K562 (cell line): ENCODE measurements at regions not wholly inside any gene's neighbourhood (a gene's known extent, or its start where the extent isn't known, plus 50 kb on each side); places are given as distances from the start of the nearest gene placed in this dataset.
A peak's percentile ranks its signal among the peaks of the same experiment; 100 is the strongest.

ENCODE experiments used
- ATF7 ChIP-seq: fragments of 450-650 bp; IDR thresholded peaks from 2 replicates; pipeline ENCODE4 v1.7.1; 2014; ENCODE audit warnings: mild to moderate bottlenecking, moderate library complexity
- C11orf30 ChIP-seq: fragments of 450-650 bp; IDR thresholded peaks from 2 replicates; pipeline ENCODE4 v1.6.1; 2016; ENCODE audit warnings: low read depth, mild to moderate bottlenecking
- DDX20 ChIP-seq: fragments of 450-650 bp; IDR thresholded peaks from 2 replicates; pipeline ENCODE4 v1.6.1; 2016; ENCODE audit warnings: missing genetic modification characterization, low read depth, mild to moderate bottlenecking, missing compliant biosample characterization, moderate library complexity
- EGR1 ChIP-seq: fragments of 450-650 bp; conservative IDR thresholded peaks from 2 replicates; pipeline ENCODE4 v1.6.1; 2017; ENCODE audit warnings: mild to moderate bottlenecking
- LEF1 ChIP-seq: fragments of 450-650 bp; IDR thresholded peaks from 2 replicates; pipeline ENCODE4 v1.6.1; 2016; ENCODE audit warnings: mild to moderate bottlenecking
- NFATC3 ChIP-seq: fragments of 450-650 bp; IDR thresholded peaks from 2 replicates; pipeline ENCODE4 v1.6.1; 2017; ENCODE audit warnings: mild to moderate bottlenecking
- NFE2 ChIP-seq: IDR thresholded peaks from 2 replicates; pipeline ENCODE4 v1.6.1; 2014; ENCODE audit warnings: antibody characterized with exemption, low read depth
- NONO ChIP-seq, 2 experiments: fragments of 200-400 bp in 1 of 2; fragments of 450-650 bp in 1 of 2; formaldehyde crosslinking in 1 of 2; IDR thresholded peaks; 2 replicates each; pipeline ENCODE4 v1.6.1; 2017; ENCODE audit warnings: low read depth in 2 of 2, mild to moderate bottlenecking in 2 of 2, moderate library complexity in 2 of 2, low read length in 1 of 2
- PCBP1 ChIP-seq: fragments of 200-400 bp; formaldehyde crosslinking; IDR thresholded peaks from 2 replicates; pipeline ENCODE4 v1.6.1; 2018; ENCODE audit warnings: mild to moderate bottlenecking, low read depth, low read length; ENCODE audit not compliant: poor library complexity, severe bottlenecking
- PTRF ChIP-seq: fragments of 450-650 bp; IDR thresholded peaks from 2 replicates; pipeline ENCODE4 v1.6.1; 2016; ENCODE audit warnings: mild to moderate bottlenecking, missing genetic modification characterization, missing compliant biosample characterization
- RBM14 ChIP-seq: fragments of 200-400 bp; formaldehyde crosslinking; IDR thresholded peaks from 2 replicates; pipeline ENCODE4 v1.6.1; 2018; ENCODE audit warnings: low read depth, mild to moderate bottlenecking, low read length, moderate library complexity, borderline replicate concordance; ENCODE audit not compliant: insufficient read depth
- RCOR1 ChIP-seq, 2 experiments: IDR thresholded peaks; 2 replicates each; pipeline ENCODE4 v1.6.1; 2012; ENCODE audit warnings: low read depth in 2 of 2, low read length in 2 of 2, borderline replicate concordance in 1 of 2, improper control_type of control experiment in 1 of 2
- SIX5 ChIP-seq, 2 experiments: IDR thresholded peaks; 2 replicates each; pipeline ENCODE4 v1.6.1; 2011; ENCODE audit warnings: low read length in 2 of 2, borderline replicate concordance in 1 of 2, low read depth in 1 of 2, mild to moderate bottlenecking in 1 of 2, moderate library complexity in 1 of 2; ENCODE audit not compliant: insufficient read depth in 1 of 2
- SMARCE1 ChIP-seq: fragments of 450-650 bp; IDR thresholded peaks from 2 replicates; pipeline ENCODE4 v1.7.1; 2016; ENCODE audit warnings: mild to moderate bottlenecking
- STAT5A ChIP-seq: IDR thresholded peaks from 2 replicates; pipeline ENCODE4 v1.6.1; 2012; ENCODE audit warnings: low read length, inconsistent platforms, borderline replicate concordance
- STAT6 ChIP-seq: sonication (generic); formaldehyde crosslinking; IDR thresholded peaks from 2 replicates; pipeline ENCODE4 v1.8.1; 2023; ENCODE audit warnings: mild to moderate bottlenecking, missing genetic modification reagents
- TAF9B ChIP-seq: fragments of 450-650 bp; IDR thresholded peaks from 2 replicates; pipeline ENCODE4 v1.6.1; 2018; ENCODE audit warnings: mild to moderate bottlenecking; ENCODE audit not compliant: partially characterized antibody
- TBL1XR1 ChIP-seq, 2 experiments: IDR thresholded peaks; 2 replicates each; pipeline ENCODE4 v1.6.1; 2012; ENCODE audit warnings: improper control_type of control experiment in 2 of 2, low read length in 2 of 2, mild to moderate bottlenecking in 1 of 2
- ZFP36 ChIP-seq: fragments of 150-350 bp; IDR thresholded peaks from 2 replicates; pipeline ENCODE4 v1.6.1; 2018; ENCODE audit warnings: low read length, low read depth; ENCODE audit not compliant: partially characterized antibody
- ZNF3 ChIP-seq: fragments of 250-450 bp; sonication (Bioruptor Pico); IDR thresholded peaks from 2 replicates; pipeline ENCODE4 v1.5.0; 2021; ENCODE audit warnings: mild to moderate bottlenecking, moderate library complexity
- ZNF717 ChIP-seq: fragments of 250-450 bp; sonication (Bioruptor Pico); IDR thresholded peaks from 2 replicates; pipeline ENCODE4 v1.5.0; 2021
- ZNF764 ChIP-seq: fragments of 250-450 bp; sonication (Bioruptor Pico); IDR thresholded peaks from 2 replicates; pipeline ENCODE4 v1.4.0; 2020; ENCODE audit warnings: low read depth, mild to moderate bottlenecking, moderate library complexity
- TF ChIP-seq, protein P1 (sequence below): fragments of 250-450 bp; sonication (Bioruptor Pico); IDR thresholded peaks from 2 replicates; pipeline ENCODE4 v1.9.0; 2021; ENCODE audit warnings: mild to moderate bottlenecking, inconsistent platforms
- TF ChIP-seq, protein P2 (sequence below): fragments of 450-650 bp; IDR thresholded peaks from 2 replicates; pipeline ENCODE4 v1.6.1; 2016; ENCODE audit warnings: antibody characterized with exemption

DNA sequence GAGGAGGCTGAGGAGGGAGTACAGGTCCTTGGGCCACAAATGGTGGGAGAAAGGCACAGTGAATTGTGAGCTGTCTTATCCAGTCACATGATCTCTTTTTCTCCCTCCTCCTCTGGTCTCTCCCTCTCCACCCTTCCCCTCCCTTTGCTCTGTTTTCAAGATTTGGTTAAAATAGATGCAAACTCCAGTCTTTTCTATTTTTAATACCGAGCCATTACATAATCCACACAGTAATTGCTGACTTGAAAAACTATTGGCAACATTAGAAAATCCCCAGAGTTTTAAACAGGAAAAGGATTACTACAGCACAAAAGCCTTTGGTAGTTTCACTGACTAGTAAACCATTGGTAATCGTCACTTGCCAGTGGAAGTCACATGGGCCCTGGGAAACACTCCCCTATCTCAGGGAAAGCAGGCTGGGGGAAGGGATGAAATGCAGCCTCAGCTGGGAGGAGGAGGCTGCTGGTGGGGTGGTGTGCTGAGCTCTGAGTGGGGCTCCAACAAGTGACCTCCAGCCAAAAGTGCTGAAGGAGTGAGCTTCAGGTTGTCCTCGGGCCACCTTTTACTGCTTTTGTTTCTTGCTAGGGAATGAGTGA lies 57.4 kb upstream of the PCBP1 start (continued):
- TF ChIP-seq STAT6 (CRISPR knock-in tag) (no peak; the same call in 1 of the 2 replicates), NFATC3 (peak; percentile 49; the same call in 1 of the 2 replicates), PTRF (no peak; the same call in 1 of the 2 replicates), RBM14 (no peak), TBL1XR1 (IDR thresholded peaks at IDR 0.05; ENCODE audit: low read length in 2 of 2) (peak; percentile 47 to 56; a peak in 1 of 4 replicates), DDX20 (0 out of 2 replicates have a peak, but pooled peaks have one; percentile 64), ZNF764 (CRISPR knock-in tag) (no peak), NONO (IDR thresholded peaks at IDR 0.05; ENCODE audit: low read depth in 2 of 2, low read length in 1 of 2) (no peak), PCBP1 (no peak), ZFP36 (no peak), RCOR1 (IDR thresholded peaks at IDR 0.05; ENCODE audit: borderline replicate concordance in 1 of 2, low read depth in 2 of 2, low read length in 2 of 2) (peak in 1 of 2 experiments; percentile 4; a peak in 2 of 4 replicates), ZNF3 (no peak), SIX5 (IDR thresholded peaks at IDR 0.05; ENCODE audit: borderline replicate concordance in 1 of 2, insufficient read depth in 1 of 2, low read depth in 1 of 2, low read length in 2 of 2) (no peak), NFE2 (no peak), ZNF717 (CRISPR knock-in tag) (no peak), EGR1 (no peak), TAF9B (peak; percentile 64), ATF7 (peak; percentile 58), STAT5A (no peak), C11orf30 (peak; percentile 84), LEF1 (peak; percentile 95), SMARCE1 (no peak; the same call in 1 of the 2 replicates)
- TF ChIP-seq, protein P1, sequence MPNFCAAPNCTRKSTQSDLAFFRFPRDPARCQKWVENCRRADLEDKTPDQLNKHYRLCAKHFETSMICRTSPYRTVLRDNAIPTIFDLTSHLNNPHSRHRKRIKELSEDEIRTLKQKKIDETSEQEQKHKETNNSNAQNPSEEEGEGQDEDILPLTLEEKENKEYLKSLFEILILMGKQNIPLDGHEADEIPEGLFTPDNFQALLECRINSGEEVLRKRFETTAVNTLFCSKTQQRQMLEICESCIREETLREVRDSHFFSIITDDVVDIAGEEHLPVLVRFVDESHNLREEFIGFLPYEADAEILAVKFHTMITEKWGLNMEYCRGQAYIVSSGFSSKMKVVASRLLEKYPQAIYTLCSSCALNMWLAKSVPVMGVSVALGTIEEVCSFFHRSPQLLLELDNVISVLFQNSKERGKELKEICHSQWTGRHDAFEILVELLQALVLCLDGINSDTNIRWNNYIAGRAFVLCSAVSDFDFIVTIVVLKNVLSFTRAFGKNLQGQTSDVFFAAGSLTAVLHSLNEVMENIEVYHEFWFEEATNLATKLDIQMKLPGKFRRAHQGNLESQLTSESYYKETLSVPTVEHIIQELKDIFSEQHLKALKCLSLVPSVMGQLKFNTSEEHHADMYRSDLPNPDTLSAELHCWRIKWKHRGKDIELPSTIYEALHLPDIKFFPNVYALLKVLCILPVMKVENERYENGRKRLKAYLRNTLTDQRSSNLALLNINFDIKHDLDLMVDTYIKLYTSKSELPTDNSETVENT (CRISPR knock-in tag): 0 out of 2 replicates have a peak, but pooled peaks have one; percentile 16
- TF ChIP-seq, protein P2, sequence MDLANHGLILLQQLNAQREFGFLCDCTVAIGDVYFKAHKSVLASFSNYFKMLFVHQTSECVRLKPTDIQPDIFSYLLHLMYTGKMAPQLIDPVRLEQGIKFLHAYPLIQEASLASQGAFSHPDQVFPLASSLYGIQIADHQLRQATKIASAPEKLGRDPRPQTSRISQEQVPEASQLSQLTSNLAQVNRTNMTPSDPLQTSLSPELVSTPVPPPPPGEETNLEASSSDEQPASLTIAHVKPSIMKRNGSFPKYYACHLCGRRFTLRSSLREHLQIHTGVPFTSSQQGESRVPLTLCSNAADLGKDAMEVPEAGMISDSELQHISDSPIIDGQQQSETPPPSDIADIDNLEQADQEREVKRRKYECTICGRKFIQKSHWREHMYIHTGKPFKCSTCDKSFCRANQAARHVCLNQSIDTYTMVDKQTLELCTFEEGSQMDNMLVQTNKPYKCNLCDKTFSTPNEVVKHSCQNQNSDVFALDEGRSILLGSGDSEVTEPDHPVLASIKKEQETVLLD: no peak
